GM21529 (cell line): ENCODE measurements at regions not wholly inside any gene's neighbourhood (a gene's known extent, or its start where the extent isn't known, plus 50 kb on each side); places are given as distances from the start of the nearest gene placed in this dataset.
"Not testable (repeated sequence)": the region's sequence is repeated elsewhere in the genome, so short reads cannot be mapped to it uniquely, and the experiment has no call there.

Source experiments
- ATAC-seq: cut with Tn5 transposase; IDR thresholded peaks from one replicate; pipeline ENCODE4 v1.9.1; 2021; ENCODE audit not compliant: unreplicated experiment

GRCh38 chr6:21282360-21282759 lies 311.2 kb upstream of the SOX4 start:
- not testable (repeated sequence) for ATAC-seq

DNA sequence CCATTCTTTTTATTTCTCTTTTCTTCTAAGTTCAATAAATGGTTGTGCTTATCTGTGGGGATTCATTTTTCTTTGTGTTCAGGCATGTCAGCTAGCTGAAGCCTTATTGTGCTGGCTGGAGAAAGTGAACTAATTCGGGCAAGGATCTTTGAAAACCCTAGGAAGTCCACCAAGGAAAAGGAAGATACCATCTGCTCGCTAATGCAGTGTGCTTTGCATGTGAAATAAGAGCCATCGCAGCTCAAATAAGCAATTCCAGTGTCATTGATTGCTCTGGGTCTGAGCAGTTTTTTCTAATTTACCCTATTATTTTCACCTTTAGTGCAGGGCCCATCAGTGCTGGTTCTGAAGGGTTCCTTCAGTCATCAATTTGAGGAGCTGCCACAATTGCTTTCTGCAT lies 309.4 kb upstream of the SOX4 start:
- ATAC-seq, result no peak

DNA sequence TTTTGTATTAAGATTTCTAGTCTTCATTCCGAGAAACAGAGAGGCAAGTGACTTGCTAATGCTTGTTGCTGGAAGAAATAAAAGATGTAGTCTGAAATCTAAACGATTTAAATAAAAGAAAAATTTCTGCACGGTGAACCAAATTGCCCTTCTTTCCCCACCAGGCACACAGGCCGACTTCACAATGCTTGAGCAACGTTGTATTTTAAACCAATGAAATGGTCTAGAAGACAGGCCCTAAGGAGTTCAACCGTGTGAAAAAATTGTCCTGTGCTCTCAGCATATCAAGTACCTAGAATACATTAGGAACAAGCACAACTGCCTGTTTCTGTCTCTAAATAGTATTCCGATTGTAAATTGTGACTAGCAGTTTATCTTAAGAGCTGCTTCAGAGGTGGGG lies 308.8 kb upstream of the SOX4 start:
- no peak for ATAC-seq

- no peak for ATAC-seq
These were observed 299.4 kb upstream of the SOX4 start for GRCh38 chr6:21294144-21294543.

DNA sequence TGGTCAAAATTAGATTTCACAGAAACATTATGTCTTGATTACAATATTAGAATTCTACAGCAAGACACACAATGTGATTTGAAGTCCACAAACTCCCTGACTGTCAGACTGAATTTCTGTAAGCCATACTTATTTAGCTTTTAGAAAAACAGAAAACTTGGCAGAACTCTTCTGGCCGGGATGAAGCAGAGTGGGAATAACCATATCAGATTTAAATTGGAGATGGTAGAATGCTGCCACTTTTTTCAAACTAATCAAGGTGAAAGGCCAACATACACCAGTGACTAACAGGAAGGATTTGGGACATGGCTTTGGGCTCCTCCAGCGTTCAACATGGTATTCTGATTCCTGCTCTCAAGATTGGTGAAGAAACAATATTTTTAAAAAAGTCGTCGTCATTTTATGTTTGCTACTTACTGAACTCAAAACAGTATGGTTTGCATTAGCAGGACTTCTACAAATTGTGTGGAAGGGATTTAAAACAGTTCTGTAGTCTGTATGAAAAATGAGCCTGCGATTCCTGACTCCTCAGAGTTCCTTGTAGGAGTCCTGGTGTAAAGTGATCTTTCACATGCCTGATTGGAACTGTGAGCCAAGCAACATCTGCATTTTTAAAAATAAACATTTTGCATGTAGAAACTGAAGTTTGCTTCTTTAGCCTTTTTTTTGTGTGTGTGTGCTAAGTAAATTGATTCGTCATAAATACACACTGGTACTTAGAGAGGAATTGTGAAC lies 297.9 kb upstream of the SOX4 start:
- no peak for ATAC-seq

DNA sequence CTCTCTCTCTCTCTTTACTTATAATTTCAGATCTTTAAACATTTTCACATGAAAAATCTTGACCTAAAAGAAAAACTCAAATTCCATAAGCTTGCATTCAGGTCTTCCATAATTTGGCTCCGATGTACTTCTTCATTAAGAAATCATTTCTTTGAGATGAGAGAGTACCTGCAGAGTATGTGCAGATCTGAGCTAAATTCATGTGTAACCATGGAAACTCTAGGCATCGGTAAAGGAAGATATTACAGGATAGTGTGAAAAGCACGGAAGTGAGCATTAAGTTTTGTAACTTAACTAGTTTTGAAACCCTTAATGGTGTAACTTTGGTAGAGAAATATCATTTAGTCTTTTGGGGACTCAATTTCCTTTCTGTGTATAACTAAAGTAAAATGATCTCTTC lies 295.9 kb upstream of the SOX4 start:
- ATAC-seq, result no peak

- no peak for ATAC-seq
These were observed 294.3 kb upstream of the SOX4 start for GRCh38 chr6:21299216-21299615.

DNA sequence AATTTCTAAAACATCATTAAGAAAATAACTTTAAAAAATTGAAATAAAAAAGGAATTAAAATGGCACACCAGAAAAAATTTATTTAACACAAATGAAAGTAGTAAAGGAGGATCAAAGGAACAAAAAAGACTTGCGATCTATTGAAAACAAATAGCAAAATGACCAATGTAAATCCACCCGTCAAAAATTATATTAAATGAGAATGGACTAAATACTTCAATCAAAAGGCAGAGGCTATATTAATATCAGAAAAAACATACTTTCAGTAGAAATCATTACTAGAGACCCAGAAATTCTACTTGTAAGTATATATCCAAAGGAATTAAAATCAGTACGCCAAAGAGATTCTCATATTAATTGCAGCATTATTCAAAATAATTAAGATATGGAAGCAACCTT lies 293.1 kb upstream of the SOX4 start:
- no peak for ATAC-seq

GRCh38 chr6:21305893-21306332 lies 287.6 kb upstream of the SOX4 start:
- no peak for ATAC-seq

- ATAC-seq, result no peak
These were observed 287.0 kb upstream of the SOX4 start for GRCh38 chr6:21306546-21306945.

DNA sequence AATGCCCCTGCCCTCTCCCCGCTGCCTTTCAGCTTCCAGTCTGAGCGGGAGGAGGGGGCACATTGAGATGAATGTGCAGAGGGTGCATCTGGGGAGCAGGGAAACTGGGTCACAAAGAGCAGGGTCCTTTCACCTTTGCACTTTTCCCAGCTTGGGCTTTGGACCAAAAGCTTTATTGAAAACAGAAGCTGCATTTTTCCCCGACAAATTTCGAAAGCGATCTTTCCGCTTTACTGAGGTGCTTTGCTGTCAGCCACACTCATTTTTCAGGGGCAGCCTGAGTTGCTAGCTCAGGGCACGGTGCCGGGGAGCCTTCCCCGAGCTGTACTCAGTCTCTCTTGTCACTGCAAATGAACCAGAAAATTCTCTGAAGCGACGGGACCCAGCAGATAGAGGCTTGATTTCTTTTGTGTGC lies 283.7 kb upstream of the SOX4 start:
- no peak for ATAC-seq

- no peak for ATAC-seq
These were observed 282.9 kb upstream of the SOX4 start for GRCh38 chr6:21310568-21311140.

GRCh38 chr6:21312118-21312517 lies 281.4 kb upstream of the SOX4 start:
- no peak for ATAC-seq

DNA sequence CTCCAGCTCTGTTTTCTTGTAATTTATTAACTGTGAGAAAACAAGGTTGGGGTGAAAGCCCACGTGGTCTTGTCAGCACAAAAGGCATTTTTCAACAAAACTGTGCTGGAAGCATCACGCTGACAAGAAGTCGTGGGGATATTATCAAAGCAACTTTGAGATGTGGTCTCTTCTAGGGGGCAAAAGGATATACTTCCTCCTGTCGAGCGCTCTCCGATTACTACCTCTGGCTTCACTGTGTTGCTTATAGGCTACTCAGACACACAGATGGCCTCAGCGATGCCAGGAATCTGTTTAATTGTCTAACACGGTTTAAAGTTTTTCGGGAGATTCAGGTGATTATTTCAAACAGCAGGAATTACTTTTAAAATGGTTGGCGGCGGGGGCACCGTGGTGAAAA lies 275.9 kb upstream of the SOX4 start:
- ATAC-seq, result no peak

GRCh38 chr6:21321076-21321475 lies 272.5 kb upstream of the SOX4 start:
- no peak for ATAC-seq

GRCh38 chr6:21321531-21321930 lies 272.0 kb upstream of the SOX4 start:
- no peak for ATAC-seq

DNA sequence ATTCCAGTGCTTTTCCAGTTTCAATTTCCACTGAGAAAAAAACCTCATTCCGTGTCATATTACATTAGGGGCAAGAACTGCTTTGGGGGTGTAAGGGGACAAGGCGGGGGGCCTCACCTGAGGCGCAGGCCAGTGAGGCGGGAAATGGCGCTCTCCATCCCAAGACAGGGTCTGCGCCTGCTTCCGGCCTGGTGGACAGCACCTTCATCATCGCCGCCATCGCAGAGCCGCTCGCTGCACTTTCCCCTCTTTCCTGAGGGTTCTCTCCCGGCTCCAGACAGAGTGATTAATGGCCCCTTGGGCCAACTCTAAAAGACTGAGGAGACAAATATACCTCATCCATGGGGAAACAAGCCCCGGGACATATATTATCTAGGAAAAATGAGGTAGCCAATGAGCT lies 270.0 kb upstream of the SOX4 start:
- ATAC-seq, result no peak

- ATAC-seq, result no peak
These were observed 268.2 kb upstream of the SOX4 start for GRCh38 chr6:21325201-21325856.

DNA sequence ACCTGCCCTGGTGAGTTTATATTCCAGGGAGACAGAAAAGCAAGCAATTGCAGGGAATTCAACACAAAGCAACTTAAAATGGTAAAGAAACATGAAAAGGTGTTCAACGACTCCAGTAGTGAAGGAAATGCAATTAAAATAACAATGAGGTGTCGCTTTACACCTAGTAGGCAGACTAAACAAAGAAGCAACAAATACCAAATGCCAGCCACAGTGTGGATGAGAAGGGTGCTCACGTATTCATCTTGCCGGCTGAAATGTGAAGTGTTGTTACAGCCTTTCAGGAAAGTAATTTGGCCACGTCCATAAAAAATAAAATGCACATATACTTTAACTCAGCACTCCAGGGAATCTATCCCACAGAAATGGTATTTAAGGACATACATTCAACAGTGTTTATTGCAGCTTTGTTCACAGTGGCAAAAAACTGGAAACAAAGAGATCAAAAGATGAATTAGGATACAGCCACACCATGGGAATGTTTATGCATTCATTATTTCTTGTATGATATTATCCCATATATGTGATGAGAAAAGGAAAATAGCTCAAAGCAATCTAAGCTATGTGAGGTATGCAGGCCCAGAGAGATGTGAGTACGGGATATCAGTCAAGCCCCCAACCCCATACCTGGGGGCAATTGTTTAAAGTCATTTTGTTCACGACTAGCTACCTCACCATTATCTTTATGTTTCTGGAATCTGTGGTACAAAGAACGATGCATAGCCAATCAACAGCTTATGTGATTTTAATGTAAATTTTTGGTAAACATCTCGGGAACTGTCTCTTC lies 266.0 kb upstream of the SOX4 start:
- no peak for ATAC-seq

DNA sequence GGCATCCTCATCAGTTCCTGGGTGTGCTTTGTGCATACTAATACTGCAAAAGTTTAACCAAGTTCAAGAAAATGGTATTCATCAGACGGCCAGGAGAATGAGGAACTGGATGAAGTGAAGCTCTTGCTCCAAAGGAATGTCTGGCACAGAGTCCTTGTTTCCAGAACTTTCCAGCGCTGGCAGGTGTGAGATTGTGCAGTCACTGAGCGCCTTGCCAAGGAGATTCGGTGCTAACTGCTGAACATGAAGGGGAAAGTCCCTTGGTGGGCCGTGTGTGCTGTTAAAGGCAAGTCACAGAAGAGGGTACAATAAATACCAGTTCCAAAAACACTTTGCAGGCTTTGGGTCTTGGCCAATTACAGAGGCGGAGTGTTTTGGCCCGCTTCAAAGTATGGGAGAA lies 262.3 kb upstream of the SOX4 start:
- no peak for ATAC-seq

DNA sequence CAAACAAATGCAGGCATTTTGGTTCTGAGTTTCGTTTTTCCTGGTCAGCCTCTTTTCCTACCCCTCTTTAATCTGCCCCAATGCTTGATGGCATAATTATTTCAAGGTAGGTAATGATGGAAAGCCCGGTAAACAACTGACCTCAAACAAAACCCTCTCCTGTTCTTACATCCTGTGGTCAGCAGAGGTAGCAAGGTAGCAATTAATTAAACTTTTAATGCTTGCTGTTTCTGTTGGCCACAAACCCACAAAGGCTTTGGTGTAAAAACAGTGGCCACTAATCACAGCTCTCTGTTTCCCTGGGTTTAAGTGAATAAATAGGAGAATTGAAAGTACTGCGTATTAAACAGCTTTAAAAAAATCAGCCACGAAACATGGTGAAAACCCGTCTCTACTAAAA lies 261.5 kb upstream of the SOX4 start:
- no peak for ATAC-seq

GRCh38 chr6:21332660-21333059 lies 260.9 kb upstream of the SOX4 start:
- no peak for ATAC-seq
